Mammary epithelial cell (primary cell): ENCODE measurements at regions not wholly inside any gene's neighbourhood (a gene's known extent, or its start where the extent isn't known, plus 50 kb on each side); places are given as distances from the start of the nearest gene placed in this dataset.

Experiments
- EZH2 ChIP-seq: IDR thresholded peaks from 2 replicates; pipeline ENCODE4 v1.6.1; 2012; ENCODE audit warnings: low read length, inconsistent platforms, borderline replicate concordance
- TF ChIP-seq, protein P1 (sequence below), 2 donors: IDR thresholded peaks in 1 of 2; conservative IDR thresholded peaks in 1 of 2; 2 replicates each; pipeline ENCODE4 v1.5.1; 2011 to 2012; ENCODE audit warnings: inconsistent platforms in 2 of 2, low read length in 2 of 2, mild to moderate bottlenecking in 2 of 2, control low read depth in 1 of 2, low read depth in 1 of 2; ENCODE audit not compliant: insufficient read depth in 1 of 2; ENCODE audit errors: extremely low read depth in 1 of 2

DNA sequence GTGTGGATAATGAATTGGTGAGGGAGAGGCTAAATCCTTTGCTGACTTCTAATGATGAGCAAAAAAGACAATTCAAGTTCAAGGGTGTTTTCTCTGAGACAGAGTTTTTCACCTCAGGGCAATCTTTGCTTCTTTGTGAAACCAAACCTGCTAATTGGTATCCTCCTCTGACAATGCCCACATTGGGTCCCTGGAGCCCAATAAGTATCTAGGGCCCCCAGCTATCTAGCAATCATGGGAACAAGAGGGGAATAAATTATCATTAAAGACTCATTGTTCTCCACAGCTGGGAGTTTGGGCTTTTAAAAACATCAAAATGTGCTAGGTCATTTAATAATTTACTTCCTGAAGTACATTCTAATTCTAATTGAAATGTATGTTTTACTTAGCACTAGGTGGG, 227.3 kb downstream of the TMEM167A start:
- TF ChIP-seq, protein P1, sequence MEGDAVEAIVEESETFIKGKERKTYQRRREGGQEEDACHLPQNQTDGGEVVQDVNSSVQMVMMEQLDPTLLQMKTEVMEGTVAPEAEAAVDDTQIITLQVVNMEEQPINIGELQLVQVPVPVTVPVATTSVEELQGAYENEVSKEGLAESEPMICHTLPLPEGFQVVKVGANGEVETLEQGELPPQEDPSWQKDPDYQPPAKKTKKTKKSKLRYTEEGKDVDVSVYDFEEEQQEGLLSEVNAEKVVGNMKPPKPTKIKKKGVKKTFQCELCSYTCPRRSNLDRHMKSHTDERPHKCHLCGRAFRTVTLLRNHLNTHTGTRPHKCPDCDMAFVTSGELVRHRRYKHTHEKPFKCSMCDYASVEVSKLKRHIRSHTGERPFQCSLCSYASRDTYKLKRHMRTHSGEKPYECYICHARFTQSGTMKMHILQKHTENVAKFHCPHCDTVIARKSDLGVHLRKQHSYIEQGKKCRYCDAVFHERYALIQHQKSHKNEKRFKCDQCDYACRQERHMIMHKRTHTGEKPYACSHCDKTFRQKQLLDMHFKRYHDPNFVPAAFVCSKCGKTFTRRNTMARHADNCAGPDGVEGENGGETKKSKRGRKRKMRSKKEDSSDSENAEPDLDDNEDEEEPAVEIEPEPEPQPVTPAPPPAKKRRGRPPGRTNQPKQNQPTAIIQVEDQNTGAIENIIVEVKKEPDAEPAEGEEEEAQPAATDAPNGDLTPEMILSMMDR (conservative IDR thresholded peaks at IDR 0.05 in 1 of 2, IDR thresholded peaks at IDR 0.05 in 1 of 2; ENCODE audit: extremely low read depth in 1 of 2, insufficient read depth in 1 of 2, low read depth in 1 of 2, low read length in 2 of 2): no peak
- no peak for TF ChIP-seq EZH2
